CD14-positive monocyte (primary cell): ENCODE measurements at regions not wholly inside any gene's neighbourhood (a gene's known extent, or its start where the extent isn't known, plus 50 kb on each side); places are given as distances from the start of the nearest gene placed in this dataset.

Experiments used
- DNase-seq, 3 donors: peaks; one replicate each; pipeline ENCODE4 v3.0.0-alpha.2; 2011 to 2022
- H2AFZ ChIP-seq: 2 replicates; pipeline ENCODE4 v1.6.0; 2012; ENCODE audit warnings: mild to moderate bottlenecking, low read depth, low read length, inconsistent platforms; ENCODE audit not compliant: insufficient read depth, poor library complexity, severe bottlenecking
- H3K27ac ChIP-seq, 2 donors: 1 replicate in 1 of 2; 2 replicates in 1 of 2; pipeline ENCODE4 v1.5.1; 2012 to 2013; ENCODE audit warnings: low read length in 2 of 2, control low read depth in 1 of 2, inconsistent platforms in 1 of 2, low read depth in 1 of 2, mild to moderate bottlenecking in 1 of 2
- H3K27me3 ChIP-seq, 2 donors: one replicate each; pipeline versions ENCODE4 v1.6.0 to v1.6.1; 2011 to 2013; ENCODE audit warnings: low read length in 2 of 2; ENCODE audit not compliant: control insufficient read depth in 2 of 2, insufficient read depth in 2 of 2
- H3K36me3 ChIP-seq, 2 donors: replicated peaks in 1 of 2; 1 replicate in 1 of 2; 2 replicates in 1 of 2; pipeline versions ENCODE4 v1.5.1 to v1.6.1; 2012 to 2013; ENCODE audit warnings: low read length in 2 of 2, control low read depth in 1 of 2, inconsistent platforms in 1 of 2, mild to moderate bottlenecking in 1 of 2; ENCODE audit not compliant: insufficient read depth in 2 of 2, control insufficient read depth in 1 of 2
- H3K4me1 ChIP-seq, 2 donors: 1 replicate in 1 of 2; 2 replicates in 1 of 2; pipeline versions ENCODE4 v1.5.1 to v1.6.1; 2012 to 2013; ENCODE audit warnings: low read length in 2 of 2, control low read depth in 1 of 2, inconsistent platforms in 1 of 2, mild to moderate bottlenecking in 1 of 2, moderate library complexity in 1 of 2; ENCODE audit not compliant: insufficient read depth in 2 of 2, control insufficient read depth in 1 of 2
- H3K4me2 ChIP-seq: replicated peaks from 2 replicates; pipeline ENCODE3; 2012; ENCODE audit warnings: low read length, moderate library complexity, mild to moderate bottlenecking; ENCODE audit not compliant: poor library complexity, severe bottlenecking; ENCODE audit errors: extremely low read depth
- H3K4me3 ChIP-seq, 3 experiments: fragments of 200-600 bp in 1 of 3; sonication (generic) in 1 of 3; replicated peaks in 1 of 3; 1 replicate in 2 of 3; 2 replicates in 1 of 3; pipeline ENCODE4 v1.5.1; 2011 to 2013; ENCODE audit warnings: low read length in 3 of 3, mild to moderate bottlenecking in 3 of 3, control low read depth in 2 of 3, low read depth in 2 of 3, inconsistent platforms in 1 of 3, moderate library complexity in 1 of 3
- H3K79me2 ChIP-seq: 2 replicates; pipeline ENCODE4 v1.6.0; 2012; ENCODE audit warnings: mild to moderate bottlenecking, control low read depth, inconsistent platforms, low read length, moderate library complexity; ENCODE audit not compliant: insufficient read depth
- H3K9ac ChIP-seq: 2 replicates; pipeline ENCODE4 v1.6.0; 2017; ENCODE audit warnings: low read length, mild to moderate bottlenecking; ENCODE audit not compliant: insufficient read depth, poor library complexity, severe bottlenecking
- H3K9me3 ChIP-seq, 2 donors: replicated peaks in 1 of 2; 1 replicate in 1 of 2; 2 replicates in 1 of 2; pipeline versions ENCODE4 v1.5.1 to v1.6.1; 2012 to 2013; ENCODE audit warnings: low read length in 2 of 2, control low read depth in 1 of 2; ENCODE audit not compliant: control insufficient read depth in 1 of 2, insufficient read depth in 1 of 2
- H4K20me1 ChIP-seq: 2 replicates; pipeline ENCODE4 v1.6.0; 2012; ENCODE audit warnings: mild to moderate bottlenecking, low read length, control low read depth, moderate library complexity; ENCODE audit not compliant: insufficient read depth
- H3K27ac Mint-ChIP-seq, 7 donors: one replicate each; pipeline ENCODE4 v1.8.0; 2020; ENCODE audit warnings: mild to moderate bottlenecking in 7 of 7, mixed read lengths in 7 of 7, moderate library complexity in 6 of 7, inconsistent platforms in 2 of 7
- H3K27me3 Mint-ChIP-seq, 3 donors: one replicate each; pipeline ENCODE4 v1.8.0; 2021 to 2022; ENCODE audit warnings: low read depth in 3 of 3, mild to moderate bottlenecking in 3 of 3, mixed read lengths in 3 of 3, moderate library complexity in 3 of 3, inconsistent platforms in 1 of 3
- H3K36me3 Mint-ChIP-seq, 2 donors: one replicate each; pipeline ENCODE4 v1.8.0; 2020; ENCODE audit warnings: mixed read lengths in 2 of 2, inconsistent platforms in 1 of 2, mild to moderate bottlenecking in 1 of 2
- H3K4me1 Mint-ChIP-seq: one replicate; pipeline ENCODE4 v1.8.0; 2020; ENCODE audit warnings: mild to moderate bottlenecking, mixed read lengths
- H3K4me3 Mint-ChIP-seq, 2 donors: one replicate each; pipeline ENCODE4 v1.8.0; 2020; ENCODE audit warnings: mild to moderate bottlenecking in 2 of 2, mixed read lengths in 2 of 2, moderate library complexity in 1 of 2
- H3K9me3 Mint-ChIP-seq, 7 donors: one replicate each; pipeline ENCODE4 v1.8.0; 2020 to 2022; ENCODE audit warnings: mixed read lengths in 7 of 7, mild to moderate bottlenecking in 6 of 7, moderate library complexity in 6 of 7, inconsistent platforms in 2 of 7
- intact Hi-C, 2 donors: fragments of 100-400 bp; cut with micrococcal nuclease; formaldehyde crosslinking; loops; one replicate each; pipeline versions ENCODE4 v1.15.0 to v1.15.1; 2023
- TF ChIP-seq, protein P1 (sequence below): fragments of 200-600 bp; IDR thresholded peaks from one replicate; pipeline ENCODE4 v1.8.0; 2022; ENCODE audit warnings: antibody characterized with exemption, mild to moderate bottlenecking

DNA sequence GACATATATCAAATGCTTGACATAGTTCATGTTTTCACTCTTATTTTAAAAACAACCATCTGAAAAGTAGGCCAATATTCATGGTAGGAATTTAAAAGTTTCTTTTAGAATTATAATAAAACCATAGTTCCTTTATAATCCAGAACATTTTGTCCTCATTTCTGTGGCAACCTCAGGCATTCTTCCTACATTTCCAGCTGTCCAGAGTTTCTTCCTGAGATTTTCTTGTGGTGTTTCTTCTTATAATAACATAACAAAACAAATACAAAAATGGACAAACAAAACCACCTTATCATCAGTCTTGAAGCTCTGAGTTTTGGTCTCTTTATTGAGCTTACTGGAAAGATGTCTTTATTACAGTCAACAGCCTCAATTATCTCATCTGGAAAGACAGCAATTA is 2028.6 kb upstream of the CELF4 start:
- no peaks in the 10 kb centered on the region for H3K36me3 Mint-ChIP-seq
- Histone ChIP-seq H3K4me2 (no peak overlapping the region), H3K9ac (no peak overlapping the region), H3K79me2 (no peaks in the 10 kb centered on the region), H3K4me1 (no peaks in the 10 kb centered on the region), H3K27me3 (no peaks in the 10 kb centered on the region), H3K36me3 (no peaks in the 10 kb centered on the region), H3K4me3 (no peak overlapping the region), H4K20me1 (no peaks in the 10 kb centered on the region), H3K9me3 (no peaks in the 10 kb centered on the region), H3K27ac (no peak overlapping the region), H2AFZ (no peak overlapping the region)
- intact Hi-C loops: no loop called here
- no peaks in the 10 kb centered on the region for H3K4me1 Mint-ChIP-seq
- TF ChIP-seq, protein P1, sequence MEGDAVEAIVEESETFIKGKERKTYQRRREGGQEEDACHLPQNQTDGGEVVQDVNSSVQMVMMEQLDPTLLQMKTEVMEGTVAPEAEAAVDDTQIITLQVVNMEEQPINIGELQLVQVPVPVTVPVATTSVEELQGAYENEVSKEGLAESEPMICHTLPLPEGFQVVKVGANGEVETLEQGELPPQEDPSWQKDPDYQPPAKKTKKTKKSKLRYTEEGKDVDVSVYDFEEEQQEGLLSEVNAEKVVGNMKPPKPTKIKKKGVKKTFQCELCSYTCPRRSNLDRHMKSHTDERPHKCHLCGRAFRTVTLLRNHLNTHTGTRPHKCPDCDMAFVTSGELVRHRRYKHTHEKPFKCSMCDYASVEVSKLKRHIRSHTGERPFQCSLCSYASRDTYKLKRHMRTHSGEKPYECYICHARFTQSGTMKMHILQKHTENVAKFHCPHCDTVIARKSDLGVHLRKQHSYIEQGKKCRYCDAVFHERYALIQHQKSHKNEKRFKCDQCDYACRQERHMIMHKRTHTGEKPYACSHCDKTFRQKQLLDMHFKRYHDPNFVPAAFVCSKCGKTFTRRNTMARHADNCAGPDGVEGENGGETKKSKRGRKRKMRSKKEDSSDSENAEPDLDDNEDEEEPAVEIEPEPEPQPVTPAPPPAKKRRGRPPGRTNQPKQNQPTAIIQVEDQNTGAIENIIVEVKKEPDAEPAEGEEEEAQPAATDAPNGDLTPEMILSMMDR: no peak
- no peak overlapping the region for H3K27ac Mint-ChIP-seq
- DNase-seq: no peak
- peaks cover 0 to 1% (median 0%) of the 10 kb centered on the region in 3 donors for H3K27me3 Mint-ChIP-seq
- peaks cover 0 to 9% (median 2%) of the 10 kb centered on the region in 7 donors for H3K9me3 Mint-ChIP-seq
- H3K4me3 Mint-ChIP-seq: no peak overlapping the region

DNA sequence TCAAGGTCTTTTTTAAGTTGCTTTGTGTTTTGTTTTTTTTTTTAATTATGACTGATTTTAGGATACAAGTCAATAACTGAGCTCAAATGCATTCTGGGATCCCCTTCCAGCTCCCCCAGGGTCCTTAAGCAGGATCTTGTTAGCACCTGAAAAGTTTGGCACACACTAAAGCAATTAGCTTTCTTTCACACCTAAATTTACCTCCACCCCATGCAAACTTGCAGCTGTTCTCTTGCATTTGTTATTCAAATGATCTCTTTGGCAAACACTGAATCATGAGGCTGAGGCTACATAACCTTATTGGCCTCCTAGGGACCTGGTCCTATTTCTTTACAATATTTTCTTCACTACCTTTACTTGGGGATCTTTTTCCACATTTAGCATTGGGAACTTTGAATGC is 2026.1 kb upstream of the CELF4 start:
- Histone ChIP-seq H3K27ac (no peak overlapping the region), H3K4me3 (no peak overlapping the region), H3K9me3 (no peaks in the 10 kb centered on the region), H3K4me1 (no peaks in the 10 kb centered on the region), H3K36me3 (no peaks in the 10 kb centered on the region), H3K79me2 (no peaks in the 10 kb centered on the region), H2AFZ (no peak overlapping the region), H3K9ac (no peak overlapping the region), H4K20me1 (no peaks in the 10 kb centered on the region), H3K4me2 (no peak overlapping the region), H3K27me3 (no peaks in the 10 kb centered on the region)
- Mint-ChIP-seq H3K36me3 (no peaks in the 10 kb centered on the region), H3K27ac (no peak overlapping the region), H3K9me3 (peaks cover 0 to 10% (median 2%) of the 10 kb centered on the region in 7 donors), H3K27me3 (peaks cover 0 to 1% (median 0%) of the 10 kb centered on the region in 3 donors), H3K4me1 (no peaks in the 10 kb centered on the region), H3K4me3 (no peak overlapping the region)
- TF ChIP-seq, protein P1: no peak
- intact Hi-C loops: no loop called here
- DNase-seq: no peak
